HG03280 (cell line): ENCODE measurements at regions not wholly inside any gene's neighbourhood (a gene's known extent, or its start where the extent isn't known, plus 50 kb on each side); places are given as distances from the start of the nearest gene placed in this dataset.

Experiments used
- ATAC-seq: cut with Tn5 transposase; IDR thresholded peaks from one replicate; pipeline ENCODE4 v1.9.1; 2021; ENCODE audit warnings: mild to moderate bottlenecking, moderate library complexity; ENCODE audit not compliant: unreplicated experiment

DNA sequence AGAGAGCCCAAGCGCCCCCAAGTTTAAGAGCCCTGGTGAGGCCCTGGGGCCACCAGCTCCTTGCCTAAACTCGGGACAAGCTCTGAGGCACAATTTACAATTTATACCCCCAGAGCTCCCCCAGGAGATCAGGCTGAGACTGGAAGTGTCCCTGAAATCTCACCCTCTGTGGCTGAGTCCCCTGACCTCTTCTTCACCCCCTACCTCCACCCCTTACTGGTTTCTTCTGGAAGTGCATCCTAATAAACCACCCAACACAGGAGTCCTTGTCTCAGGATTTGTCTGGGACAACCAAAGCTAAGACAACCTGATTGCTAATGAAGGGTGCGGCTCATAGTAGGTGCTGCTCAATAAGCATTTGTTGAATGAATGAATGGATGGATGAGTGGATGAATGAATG lies 206.4 kb downstream of the BCL11B start:
- ATAC-seq, result no peak

DNA sequence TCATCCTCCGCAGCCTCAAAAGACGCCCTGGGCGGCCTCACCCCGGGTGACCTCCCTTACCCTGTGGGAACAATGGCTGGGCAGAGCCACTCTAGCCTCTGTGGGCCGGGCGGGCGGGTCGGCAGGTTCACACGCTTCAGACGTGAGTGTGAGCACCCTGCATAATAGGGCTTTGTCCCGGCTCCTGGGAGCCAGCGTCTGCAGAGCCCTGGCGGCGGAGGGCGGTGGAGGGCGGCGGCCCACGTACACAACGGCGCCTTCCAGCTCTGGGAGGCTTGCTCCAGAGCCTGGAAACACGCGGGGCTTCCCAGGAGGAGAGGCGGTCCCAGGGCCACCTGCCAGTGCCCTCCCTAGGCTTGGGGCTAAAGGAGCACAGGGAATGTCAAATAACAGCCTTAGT lies 205.6 kb downstream of the BCL11B start:
- ATAC-seq, result no peak

- no peak for ATAC-seq
Measured at GRCh38 chr14:99067141-99067920, 204.7 kb downstream of the BCL11B start.

DNA sequence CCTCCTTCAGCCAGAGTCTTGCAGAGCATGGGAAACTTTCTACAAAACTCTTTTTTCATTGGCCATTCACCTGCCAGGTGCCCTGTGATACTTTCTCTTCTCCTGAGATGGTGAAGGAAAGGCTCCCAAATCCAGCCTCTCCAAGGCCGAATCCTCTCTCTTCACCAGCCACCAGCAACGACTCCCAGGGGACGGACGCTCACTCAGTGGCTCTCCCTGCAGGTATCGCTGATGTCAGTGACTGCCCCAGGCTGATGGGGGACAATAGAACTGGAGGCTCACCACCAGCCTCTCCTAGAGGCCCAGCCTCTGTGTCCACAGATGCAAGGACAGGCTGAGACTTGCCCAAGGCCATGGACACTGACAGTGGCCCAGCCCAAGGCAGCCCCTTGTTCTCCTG lies 204.1 kb downstream of the BCL11B start:
- ATAC-seq, result no peak

DNA sequence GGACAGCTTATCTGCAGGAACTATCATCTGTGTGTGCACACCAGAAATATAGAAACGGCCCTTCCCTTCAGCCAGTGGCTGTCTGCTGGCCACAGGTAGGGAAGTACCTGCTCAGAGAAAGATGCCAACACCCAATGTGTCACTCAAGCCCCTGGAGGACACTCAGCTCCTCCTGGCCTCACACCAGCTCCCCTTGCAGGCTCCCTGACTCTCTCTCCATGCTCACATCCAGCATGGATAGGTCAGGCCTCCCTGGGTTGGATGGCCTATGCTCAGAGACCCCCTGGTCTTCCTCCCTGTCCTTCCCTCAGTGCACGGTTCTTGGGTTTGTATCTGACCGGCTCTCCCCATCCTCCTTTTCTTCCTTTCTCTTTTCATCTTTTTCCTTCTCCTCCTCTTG lies 202.1 kb downstream of the BCL11B start:
- ATAC-seq, result no peak

GRCh38 chr14:99072433-99072832 lies 199.6 kb downstream of the BCL11B start:
- ATAC-seq, result no peak

DNA sequence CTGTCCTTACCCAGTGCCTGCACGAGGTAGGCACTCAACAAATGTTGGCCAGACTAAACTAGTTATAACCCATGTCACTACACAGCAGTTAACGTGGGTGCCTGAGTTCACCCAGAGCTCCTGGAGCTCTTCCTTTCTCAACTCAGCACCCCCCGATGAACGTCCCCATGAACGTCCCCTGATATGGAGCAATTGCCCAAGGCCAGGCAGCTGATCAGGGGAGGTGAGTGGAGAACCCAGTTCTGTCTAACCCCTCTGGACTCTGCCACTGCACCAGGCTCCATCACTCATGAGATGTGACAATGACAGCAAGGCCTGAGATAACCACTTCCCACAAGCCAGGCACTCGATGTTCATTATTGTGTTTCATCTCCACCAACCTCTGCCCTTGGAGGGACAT lies 199.0 kb downstream of the BCL11B start:
- no peak for ATAC-seq

- no peak for ATAC-seq
Measured at GRCh38 chr14:99073431-99073830, 198.6 kb downstream of the BCL11B start.

DNA sequence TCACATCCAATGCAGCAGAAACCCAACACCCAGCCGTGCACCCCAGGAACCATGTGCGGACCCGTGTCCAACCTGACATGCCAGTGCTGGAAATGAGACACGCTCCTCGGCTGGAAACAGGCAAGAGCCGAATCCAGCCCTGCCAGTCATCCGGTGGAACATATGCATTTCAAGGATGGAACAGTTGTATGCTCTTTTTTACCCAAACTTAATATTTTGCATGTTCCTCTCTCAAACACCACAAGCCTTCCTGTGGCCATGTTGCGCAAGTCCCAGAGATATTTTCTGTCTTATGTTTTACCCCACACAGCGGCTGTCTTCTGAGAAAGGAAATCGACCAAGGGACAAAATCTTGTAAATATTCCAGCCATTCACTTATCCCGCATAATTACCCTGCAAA lies 196.9 kb downstream of the BCL11B start:
- ATAC-seq, result no peak

DNA sequence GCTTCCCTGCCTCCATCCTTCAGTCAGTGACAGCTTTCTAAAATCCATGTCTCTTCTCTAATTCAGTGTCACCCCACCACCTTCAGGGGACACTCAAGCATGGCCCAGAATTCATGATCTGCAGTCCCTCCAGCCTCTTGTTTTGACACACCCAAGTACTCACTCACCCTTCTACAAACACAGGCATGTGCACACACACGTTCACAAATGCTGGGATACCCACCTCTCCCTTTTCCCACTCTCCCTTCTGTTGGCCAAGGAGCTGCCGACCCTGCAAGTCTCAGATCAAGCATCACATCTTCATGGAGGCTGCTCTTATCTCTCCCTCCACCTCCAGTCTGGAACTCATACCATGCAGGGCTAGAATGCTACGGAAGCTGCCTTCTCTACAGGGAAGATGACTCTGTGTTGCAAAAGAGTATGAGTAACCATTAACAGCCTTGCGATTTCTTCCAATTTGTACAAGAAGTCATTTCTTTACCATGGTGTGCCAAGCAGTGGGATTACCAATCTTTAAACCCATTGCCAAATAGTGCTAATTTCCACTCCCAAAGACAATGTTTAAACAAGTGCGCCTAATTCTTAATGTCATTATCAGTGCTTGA lies 196.1 kb downstream of the BCL11B start:
- ATAC-seq, result no peak

DNA sequence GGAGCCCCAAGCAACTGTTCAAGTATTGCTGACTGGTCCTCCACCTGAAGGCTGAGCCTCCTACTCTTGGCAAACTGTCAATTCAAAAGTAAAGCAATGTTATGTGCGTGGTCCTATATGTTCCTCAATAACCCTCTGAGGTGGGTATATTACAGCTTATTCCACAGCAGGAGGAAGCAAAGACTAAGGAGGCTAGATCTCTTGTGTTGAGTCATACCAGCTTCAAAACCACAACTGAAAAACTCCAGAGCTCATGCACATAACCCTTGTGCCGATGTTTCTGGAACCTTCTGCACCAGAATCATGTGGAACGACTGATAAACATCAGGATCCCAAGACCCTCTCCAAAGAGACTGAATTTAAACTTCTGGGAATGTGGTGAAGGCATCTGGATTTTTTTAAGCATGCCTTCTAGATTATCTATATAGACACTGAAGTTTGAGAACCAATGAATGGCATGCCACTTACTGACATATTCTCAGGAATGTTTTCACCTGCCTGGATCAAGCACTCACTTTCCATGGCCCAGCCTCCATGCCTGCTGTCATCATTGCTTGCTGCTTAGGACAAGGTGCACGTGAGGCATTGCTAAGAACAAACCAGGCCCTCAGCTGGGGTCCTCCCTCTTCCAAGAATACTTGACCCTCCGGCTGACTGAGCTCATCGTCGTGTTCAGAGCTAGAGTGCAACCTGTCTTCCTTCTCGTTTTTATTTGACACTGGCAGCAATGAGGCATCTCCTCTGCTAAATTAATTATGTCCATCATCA lies 194.7 kb downstream of the BCL11B start:
- no peak for ATAC-seq

- no peak for ATAC-seq
Measured at GRCh38 chr14:99077844-99078236, 194.2 kb downstream of the BCL11B start.

DNA sequence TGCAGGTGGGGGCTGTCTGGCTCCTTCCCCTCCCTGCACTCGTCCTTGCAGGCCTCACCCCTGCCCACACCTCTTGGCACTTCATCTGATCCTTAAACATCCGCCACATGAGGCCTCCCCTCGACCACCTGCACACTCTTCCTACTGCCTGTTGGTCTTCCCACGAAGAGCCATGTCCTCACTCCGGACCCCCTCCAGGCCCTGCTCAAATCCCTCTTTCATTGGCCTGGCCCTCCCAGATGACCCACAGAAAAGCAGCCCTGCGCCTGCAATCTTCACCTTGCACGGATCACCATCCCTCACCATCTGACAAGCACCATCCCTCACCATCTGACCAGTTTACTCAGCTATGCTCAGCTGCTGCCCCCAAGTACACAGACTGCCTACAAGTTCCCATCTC lies 193.6 kb downstream of the BCL11B start:
- no peak for ATAC-seq

- no peak for ATAC-seq
Measured at GRCh38 chr14:99079061-99079727, 192.8 kb downstream of the BCL11B start.

DNA sequence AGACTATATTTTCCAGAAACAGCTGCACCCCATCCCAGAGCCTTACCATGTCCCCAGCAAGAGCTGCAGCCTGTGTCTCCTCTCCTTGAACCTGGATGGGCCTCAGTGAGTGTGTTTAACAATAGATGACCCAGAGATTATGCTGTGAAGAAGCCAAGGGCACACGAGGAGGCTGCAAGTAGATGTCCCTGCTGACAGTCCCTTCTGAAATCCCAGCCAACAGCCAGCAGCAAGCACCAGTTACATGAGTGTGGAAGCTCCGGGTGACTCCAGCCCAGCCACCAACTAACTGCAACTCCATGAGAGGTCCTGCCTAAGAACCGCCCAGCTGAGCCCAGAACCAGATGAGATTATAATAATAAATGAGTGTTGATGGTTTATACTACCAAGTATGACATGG lies 191.7 kb downstream of the BCL11B start:
- no peak for ATAC-seq

- no peak for ATAC-seq
Measured at GRCh38 chr14:99081156-99081765, 190.7 kb downstream of the BCL11B start.

GRCh38 chr14:99081880-99082279 lies 190.1 kb downstream of the BCL11B start:
- no peak for ATAC-seq

DNA sequence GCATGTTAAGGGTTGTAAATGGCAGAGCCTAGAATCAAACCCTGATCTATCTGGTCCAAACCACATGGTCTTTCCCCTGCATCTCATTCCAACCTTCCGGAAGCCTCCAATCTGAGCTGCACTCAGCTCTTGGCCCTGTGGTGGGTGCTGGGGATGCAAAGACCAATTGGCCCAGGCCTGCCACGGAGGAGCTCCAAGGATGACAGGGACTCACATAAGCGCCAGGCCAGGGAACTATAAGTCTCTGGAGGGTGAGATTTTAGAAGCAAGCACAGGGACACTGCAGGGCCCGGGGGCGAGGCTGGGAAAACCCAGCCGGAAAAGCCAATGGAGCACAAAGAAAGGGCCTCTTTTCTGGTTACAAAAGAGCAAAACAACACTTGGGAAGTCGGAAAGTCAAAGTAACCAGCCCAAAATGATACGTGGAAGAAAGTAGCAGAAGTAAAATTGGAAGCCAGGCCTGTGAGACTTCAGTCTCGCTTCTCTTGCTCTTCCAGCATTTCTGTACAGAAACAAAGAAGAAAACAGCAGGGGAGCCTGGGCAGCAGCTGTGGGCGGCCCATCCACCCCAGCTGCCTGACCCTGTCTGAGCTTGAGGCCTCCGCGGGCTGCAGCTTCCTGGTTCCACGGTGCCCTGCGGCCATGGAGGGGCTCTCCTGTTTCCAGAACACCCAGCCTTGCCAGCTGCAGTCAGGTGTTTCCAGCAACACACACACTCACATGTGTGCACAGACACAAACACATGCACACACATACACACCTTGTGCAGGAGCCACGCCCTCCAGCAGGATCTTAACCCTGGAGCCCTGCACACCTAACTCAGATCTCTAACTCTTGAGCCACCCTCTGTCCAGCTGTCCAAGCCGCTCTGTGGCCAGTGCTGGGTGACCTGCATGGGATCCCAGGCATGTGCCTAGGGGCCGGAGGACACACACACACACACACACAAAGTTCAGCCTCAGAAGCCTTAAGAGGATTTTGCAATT lies 178.2 kb downstream of the BCL11B start:
- ATAC-seq, result no peak

DNA sequence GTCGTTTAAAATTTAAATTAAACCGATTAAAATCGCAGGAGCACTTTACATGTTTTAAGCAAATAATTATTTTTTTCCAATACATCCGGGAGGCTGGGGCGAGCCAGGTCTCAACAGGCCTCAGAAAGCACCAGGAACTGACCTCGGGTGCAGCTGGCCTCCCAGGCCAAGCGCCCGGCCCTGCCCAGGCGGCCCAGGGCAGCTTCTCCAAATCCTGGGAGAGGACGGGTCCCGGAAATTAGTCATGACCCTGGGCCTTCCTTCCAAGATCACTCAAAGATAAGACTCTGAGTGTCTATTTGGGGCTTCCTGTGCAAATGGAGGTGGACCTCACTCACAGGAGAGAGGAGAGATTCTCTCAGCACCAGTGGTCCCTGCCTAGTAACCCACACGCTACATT lies 177.1 kb downstream of the BCL11B start:
- no peak for ATAC-seq

- ATAC-seq, result no peak
Measured at GRCh38 chr14:99095369-99095768, 176.6 kb downstream of the BCL11B start.
